ENCODE measurements at regions not wholly inside any gene's neighbourhood (a gene's known extent, or its start where the extent isn't known, plus 50 kb on each side); places are given as distances from the start of the nearest gene placed in this dataset.
A peak's percentile ranks its signal among the peaks of the same experiment; 100 is the strongest.

DNA sequence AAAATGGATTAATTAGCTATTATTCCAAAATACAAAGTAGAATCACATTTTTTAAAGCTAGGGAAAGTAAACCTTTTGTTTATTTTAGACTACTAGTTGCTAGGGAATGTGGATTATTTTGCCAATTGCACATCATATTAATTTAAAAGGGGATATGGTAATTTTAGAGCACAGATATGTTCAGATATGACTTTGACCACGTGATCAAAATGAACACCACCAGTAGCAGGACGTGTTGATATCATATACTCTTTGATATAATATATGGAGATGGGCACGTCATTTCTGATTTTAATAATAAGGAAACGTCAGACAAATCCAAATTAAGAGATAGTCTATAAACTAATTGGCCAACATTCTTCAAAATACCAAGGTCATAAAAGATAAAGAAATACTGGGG is 1188.3 kb upstream of the CNTN5 start:
- FAIRE-seq: no peak
- Histone ChIP-seq H3K4me3 (no peak overlapping the region), H4K20me1 (replicated peaks; ENCODE audit: control insufficient read depth, insufficient read depth, low read length) (no peaks in the 10 kb centered on the region), H3K9me1 (ENCODE audit: control insufficient read depth, insufficient read depth, low read length) (no peaks in the 10 kb centered on the region), H3K27ac (ENCODE audit: extremely low read depth, low read depth, low read length) (no peak overlapping the region), H3K9ac (ENCODE audit: insufficient read depth in 1 of 2, low read depth in 2 of 2, low read length in 2 of 2) (no peak overlapping the region), H3K27me3 (ENCODE audit: control insufficient read depth in 2 of 2, insufficient read depth in 2 of 2, low read length in 2 of 2) (no peaks in the 10 kb centered on the region), H3K4me2 (ENCODE audit: insufficient read depth, low read length) (no peak overlapping the region), H3K9me3 (replicated peaks; ENCODE audit: control insufficient read depth, insufficient read depth, low read depth, low read length) (no peaks in the 10 kb centered on the region), H3K4me1 (replicated peaks in 1 of 2; ENCODE audit: control insufficient read depth in 2 of 2, insufficient read depth in 2 of 2, low read length in 2 of 2) (no peaks in the 10 kb centered on the region), H3K79me2 (ENCODE audit: control insufficient read depth, insufficient read depth, low read length) (no peaks in the 10 kb centered on the region), H3K36me3 (ENCODE audit: control insufficient read depth, insufficient read depth, low read length) (no peaks in the 10 kb centered on the region), H2AFZ (ENCODE audit: low read depth, low read length) (no peak overlapping the region)
- no TSS peak for BruUV-seq (replicated peaks)
- ChIA-PET CTCF (ENCODE audit: low intra/inter-chr PET ratio) (no interaction called here), POLR2A (no interaction called here)
- in situ Hi-C loops (cut with MboI): no loop called here
- intact Hi-C loops (cut with micrococcal nuclease): no loop called here
- no peak for ATAC-seq
- 23% methylated on average over 4 of the region's 4 CpGs for WGBS (ENCODE audit: insufficient coverage, low coverage, missing lambda C conversion rate)
- peak; percentile 57 for TF ChIP-seq TFE3 (CRISPR knock-in tag; IDR thresholded peaks at IDR 0.05)
- no peak for TF ChIP-seq RBM17 (IDR thresholded peaks at IDR 0.05; ENCODE audit: borderline replicate concordance, low read depth, low read length)
- no peak for TF ChIP-seq DMBX1 (CRISPR knock-in tag; IDR thresholded peaks at IDR 0.05; ENCODE audit: borderline replicate concordance)
- TF ChIP-seq CBFA2T2 (conservative IDR thresholded peaks at IDR 0.05): 0 out of 2 replicates have a peak, but pooled peaks have one; percentile 15
- DNase-seq (ENCODE audit: extremely low read depth in 1 of 4, low spot score in 3 of 4): no peak

- ChIA-PET POLR2A (no interaction called here), CTCF (ENCODE audit: low intra/inter-chr PET ratio) (no interaction called here)
- H3K27ac ChIP-seq (ENCODE audit: extremely low read depth, low read depth, low read length): no peak overlapping the region
- in situ Hi-C loops (cut with MboI) (no loop called here), intact Hi-C loops (cut with micrococcal nuclease) (no loop called here)
- WGBS (ENCODE audit: insufficient coverage, low coverage, missing lambda C conversion rate): 35% methylated on average over 2 of the region's 2 CpGs
- FAIRE-seq: no peak
- no peak for DNase-seq (ENCODE audit: extremely low read depth in 1 of 4, low spot score in 3 of 4)
- H3K4me1 ChIP-seq (replicated peaks in 1 of 2; ENCODE audit: control insufficient read depth in 2 of 2, insufficient read depth in 2 of 2, low read length in 2 of 2): no peaks in the 10 kb centered on the region
- TF ChIP-seq PCBP2 (IDR thresholded peaks at IDR 0.05; ENCODE audit: low read depth, low read length, poor library complexity, severe bottlenecking) (peak; percentile 80), ZNF41 (CRISPR knock-in tag; conservative IDR thresholded peaks at IDR 0.05) (no peak), PCBP1 (IDR thresholded peaks at IDR 0.05; ENCODE audit: low read depth, low read length, poor library complexity, severe bottlenecking) (peak; percentile 43)
- H3K9ac ChIP-seq (ENCODE audit: insufficient read depth in 1 of 2, low read depth in 2 of 2, low read length in 2 of 2): no peak overlapping the region
- H3K9me1 ChIP-seq (ENCODE audit: control insufficient read depth, insufficient read depth, low read length): no peaks in the 10 kb centered on the region
- H3K9me3 ChIP-seq (replicated peaks; ENCODE audit: control insufficient read depth, insufficient read depth, low read depth, low read length): no peaks in the 10 kb centered on the region
- H3K4me2 ChIP-seq (ENCODE audit: insufficient read depth, low read length): no peak overlapping the region
- no peaks in the 10 kb centered on the region for H4K20me1 ChIP-seq (replicated peaks; ENCODE audit: control insufficient read depth, insufficient read depth, low read length)
- H3K36me3 ChIP-seq (ENCODE audit: control insufficient read depth, insufficient read depth, low read length): no peaks in the 10 kb centered on the region
- no peaks in the 10 kb centered on the region for H3K27me3 ChIP-seq (ENCODE audit: control insufficient read depth in 2 of 2, insufficient read depth in 2 of 2, low read length in 2 of 2)
- no TSS peak for BruUV-seq (replicated peaks)
- no peak for ATAC-seq
- no peaks in the 10 kb centered on the region for H3K79me2 ChIP-seq (ENCODE audit: control insufficient read depth, insufficient read depth, low read length)
- H3K4me3 ChIP-seq: no peak overlapping the region
- H2AFZ ChIP-seq (ENCODE audit: low read depth, low read length): no peak overlapping the region
Observed at GRCh38 chr11:97833412-97833811, 1187.3 kb upstream of the CNTN5 start.

All from K562 (cell line).